Stromal cell of bone marrow (primary cell): ENCODE measurements at regions not wholly inside any gene's neighbourhood (a gene's known extent, or its start where the extent isn't known, plus 50 kb on each side); places are given as distances from the start of the nearest gene placed in this dataset.
"Not testable (repeated sequence)": the region's sequence is repeated elsewhere in the genome, so short reads cannot be mapped to it uniquely, and the experiment has no call there.

Experiments
- DNase-seq: peaks from one replicate; pipeline ENCODE4 v3.0.0-alpha.2; 2012; ENCODE audit warnings: low read depth

DNA sequence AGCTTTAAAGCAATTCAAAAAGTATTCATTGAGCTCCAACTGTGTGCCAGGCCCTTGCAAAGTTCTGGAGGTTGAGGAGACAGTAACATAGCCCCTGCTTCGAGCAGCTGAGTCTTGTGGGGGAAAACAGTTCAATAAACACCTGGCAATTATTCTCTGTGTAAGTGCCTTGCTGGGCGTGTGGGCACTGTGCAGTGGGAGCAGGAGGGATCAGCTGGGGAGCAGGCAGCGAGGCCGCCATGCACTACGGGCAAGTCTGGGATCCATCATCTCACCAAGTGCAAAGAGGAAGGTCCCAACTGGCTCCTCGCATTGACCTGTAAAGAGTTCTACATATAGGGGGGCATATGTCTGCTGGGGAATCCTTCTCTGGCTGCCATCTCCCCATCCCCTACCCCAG is 342.2 kb upstream of the HS6ST1 start:
- DNase-seq: no peak

DNA sequence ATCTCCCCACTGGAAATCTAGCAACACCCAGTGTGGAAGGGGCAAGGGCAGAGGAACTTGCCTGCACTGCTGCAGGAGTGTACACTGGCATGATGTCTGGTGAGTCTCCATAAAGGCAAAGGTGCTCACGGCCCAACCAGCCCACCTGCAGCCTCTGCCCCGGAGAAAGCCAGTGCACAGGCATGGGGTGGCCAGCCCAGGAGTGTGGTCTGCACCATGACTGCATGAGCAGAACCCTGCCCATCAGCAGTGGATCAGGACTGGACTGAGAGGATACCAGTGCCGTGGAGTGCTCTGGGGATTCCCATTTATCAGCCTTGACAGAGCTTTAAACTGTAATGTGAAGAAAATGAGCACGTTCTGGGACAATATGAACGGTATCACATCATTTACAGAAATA is 342.6 kb upstream of the HS6ST1 start:
- no peak for DNase-seq

DNA sequence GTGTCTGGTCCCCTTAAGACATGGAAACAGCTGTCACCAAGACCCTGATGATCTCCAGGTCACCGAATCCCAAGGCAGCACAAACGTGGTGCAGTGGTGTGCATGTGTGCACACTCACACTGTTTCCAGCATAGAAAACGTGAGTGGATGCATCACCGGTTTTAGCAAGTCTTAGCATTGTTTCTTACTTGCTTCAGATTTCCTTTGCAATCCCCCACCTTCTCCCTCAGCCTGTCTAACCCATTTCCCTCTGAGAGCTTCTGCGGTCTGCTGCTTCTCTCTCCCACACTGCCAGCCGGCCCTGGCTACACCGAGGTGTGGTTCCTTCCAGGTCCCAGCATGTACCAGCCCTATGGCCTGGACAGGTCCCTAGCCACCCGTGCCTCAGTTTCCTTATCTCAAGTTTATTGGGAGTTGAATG is 343.4 kb upstream of the HS6ST1 start:
- no peak for DNase-seq

DNA sequence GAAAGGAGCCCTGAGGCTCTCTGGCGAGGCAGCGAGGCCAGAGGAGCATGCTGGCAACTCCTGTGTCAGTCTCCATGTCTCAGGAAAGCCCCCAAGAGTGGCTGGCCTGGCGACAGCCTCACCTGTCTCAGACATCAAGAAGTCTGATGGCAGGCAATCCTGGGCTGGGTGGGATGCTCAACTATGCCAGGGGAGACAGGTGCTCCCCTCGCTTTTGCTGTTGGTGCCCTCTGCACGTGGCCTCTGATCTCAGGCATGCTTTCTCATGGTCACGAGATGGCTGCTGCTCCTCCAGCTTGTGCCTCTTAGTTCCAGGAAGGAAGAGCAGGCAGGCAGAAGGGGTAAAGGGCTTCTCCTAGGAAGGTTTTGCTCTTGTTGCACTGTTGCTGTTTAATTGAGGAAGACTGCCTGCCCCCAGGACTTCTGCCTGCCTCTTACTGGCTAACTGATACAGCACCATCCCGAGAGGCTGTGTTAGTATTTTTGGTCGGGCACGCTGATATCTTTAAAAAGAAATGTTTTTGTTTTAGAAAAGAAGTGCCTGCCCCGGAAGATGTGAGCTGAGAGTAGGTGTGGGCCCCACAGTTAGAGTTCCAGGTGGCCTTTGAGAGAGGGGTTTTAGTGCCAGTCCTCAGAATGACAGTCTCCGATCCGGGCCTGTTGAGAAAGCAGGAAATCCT is 344.8 kb upstream of the HS6ST1 start:
- no peak for DNase-seq

DNA sequence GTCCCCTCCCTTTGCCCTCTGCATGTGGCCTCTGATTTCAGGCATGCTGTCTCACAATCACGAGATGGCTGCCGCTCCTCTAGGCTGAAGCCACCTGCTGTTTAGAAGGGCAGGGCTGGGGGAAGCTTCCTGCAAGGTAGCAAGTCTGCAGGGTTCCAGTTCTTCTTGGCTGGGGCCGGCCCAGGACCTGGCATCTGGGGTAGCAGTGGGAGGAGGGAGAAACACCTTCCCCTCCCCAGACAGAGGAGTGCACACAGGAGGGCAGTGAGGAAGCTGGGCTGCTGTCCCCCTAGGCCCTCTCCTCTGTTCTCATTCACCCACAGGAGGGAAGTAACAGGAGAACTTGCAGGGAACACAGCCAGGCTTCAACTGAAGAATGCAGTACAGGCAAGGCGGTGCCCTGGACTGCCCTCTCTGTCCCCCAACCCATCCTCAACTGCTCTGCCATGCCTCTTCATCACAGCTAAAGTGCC is 345.9 kb upstream of the HS6ST1 start:
- DNase-seq: no peak

DNA sequence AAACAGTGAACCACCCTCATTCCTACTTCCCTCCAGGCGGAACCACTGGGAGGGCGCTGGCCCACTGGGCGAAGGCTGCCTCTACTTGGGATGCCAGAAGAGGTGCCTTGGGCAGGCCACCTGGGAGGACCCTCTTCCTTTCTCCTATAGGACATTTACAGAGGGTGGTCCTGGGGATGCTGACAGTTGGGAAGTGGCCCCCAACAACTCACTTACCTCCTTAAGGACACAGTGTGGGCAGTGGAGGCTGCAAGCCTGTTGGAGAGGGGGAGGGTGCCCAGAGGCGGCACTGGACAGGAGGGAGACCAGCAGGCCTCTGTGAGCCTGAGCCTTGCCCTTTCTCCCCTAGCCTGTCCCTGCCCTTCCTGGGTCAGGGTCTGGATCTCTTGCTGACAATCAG is 346.4 kb upstream of the HS6ST1 start:
- no peak for DNase-seq

DNA sequence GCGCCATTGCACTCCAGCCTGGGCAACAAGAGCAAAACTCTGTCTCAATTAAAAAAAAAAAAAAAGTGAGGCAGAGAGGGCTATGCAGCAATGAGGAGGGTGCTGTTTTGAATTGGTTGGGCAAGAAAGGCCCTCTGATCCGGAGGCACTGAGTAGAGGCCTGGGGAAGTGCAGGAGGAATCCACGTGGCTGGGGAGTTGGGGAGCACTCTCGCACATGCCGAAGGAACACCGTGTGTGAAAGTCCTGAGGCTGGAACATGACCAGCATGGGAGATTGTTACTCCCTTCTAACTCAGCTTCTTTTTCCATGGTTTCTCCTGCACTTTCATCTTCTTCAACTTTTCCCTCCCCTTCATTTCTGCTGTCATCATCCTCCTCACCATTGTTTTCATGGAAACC is 347.9 kb upstream of the HS6ST1 start:
- no peak for DNase-seq

DNA sequence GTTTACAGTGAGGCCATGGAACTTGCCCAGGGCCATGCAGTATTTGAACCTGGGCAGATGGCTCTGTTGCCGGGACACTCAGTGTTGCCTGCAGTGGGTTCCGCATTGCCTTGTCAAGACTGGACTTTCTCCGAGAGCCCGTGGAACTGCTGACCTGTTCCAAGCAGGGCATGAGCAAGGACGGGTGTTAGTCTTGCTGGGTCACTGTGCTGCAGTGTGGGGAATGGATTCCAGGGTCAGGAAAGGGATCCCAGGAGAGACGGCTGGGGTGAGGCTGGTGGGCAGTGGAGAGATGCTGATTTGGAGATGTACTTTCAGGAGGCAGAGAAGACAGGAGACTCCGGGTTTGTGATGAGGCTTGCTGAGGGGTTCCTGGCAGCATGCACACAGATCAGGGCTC is 348.7 kb upstream of the HS6ST1 start:
- no peak for DNase-seq

DNA sequence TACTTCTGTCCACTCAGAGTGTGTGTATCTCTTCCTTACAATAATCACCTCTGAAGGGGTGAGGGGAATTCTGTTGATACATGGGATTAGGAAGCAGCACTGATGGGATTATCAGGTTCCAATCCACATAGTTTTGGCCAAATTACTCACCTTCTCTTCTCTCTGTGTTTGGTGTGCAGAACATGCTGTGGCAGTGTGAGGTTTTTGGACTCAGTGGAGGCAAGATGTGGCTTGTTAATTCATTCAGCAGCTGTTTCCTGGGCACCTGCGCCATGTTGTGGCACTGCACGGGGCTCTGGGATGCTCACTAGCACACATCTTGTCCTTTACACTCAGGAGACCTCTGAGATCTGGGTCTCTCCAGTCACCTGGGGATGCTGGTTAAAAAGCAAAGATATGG is 350.3 kb upstream of the HS6ST1 start:
- no peak for DNase-seq

DNA sequence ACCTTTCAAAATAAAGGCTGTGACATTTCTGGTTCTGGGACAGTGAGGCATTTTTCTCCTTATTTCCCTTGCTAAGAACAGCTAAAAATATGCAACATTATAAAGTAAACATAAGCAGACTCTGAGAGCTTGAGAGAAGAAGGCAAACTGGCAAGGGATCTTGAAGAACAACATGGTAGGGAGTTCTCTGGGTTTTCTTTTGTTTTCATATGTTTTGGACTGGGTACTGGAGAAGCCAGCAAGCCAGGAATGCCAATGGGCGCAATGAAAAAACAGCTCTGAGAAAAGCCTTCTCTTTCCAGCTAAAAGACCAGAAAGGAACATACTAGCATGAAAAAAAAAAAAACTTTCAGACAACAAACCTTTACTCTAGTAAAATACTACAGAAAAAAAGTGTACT is 351.4 kb upstream of the HS6ST1 start:
- DNase-seq: no peak

DNA sequence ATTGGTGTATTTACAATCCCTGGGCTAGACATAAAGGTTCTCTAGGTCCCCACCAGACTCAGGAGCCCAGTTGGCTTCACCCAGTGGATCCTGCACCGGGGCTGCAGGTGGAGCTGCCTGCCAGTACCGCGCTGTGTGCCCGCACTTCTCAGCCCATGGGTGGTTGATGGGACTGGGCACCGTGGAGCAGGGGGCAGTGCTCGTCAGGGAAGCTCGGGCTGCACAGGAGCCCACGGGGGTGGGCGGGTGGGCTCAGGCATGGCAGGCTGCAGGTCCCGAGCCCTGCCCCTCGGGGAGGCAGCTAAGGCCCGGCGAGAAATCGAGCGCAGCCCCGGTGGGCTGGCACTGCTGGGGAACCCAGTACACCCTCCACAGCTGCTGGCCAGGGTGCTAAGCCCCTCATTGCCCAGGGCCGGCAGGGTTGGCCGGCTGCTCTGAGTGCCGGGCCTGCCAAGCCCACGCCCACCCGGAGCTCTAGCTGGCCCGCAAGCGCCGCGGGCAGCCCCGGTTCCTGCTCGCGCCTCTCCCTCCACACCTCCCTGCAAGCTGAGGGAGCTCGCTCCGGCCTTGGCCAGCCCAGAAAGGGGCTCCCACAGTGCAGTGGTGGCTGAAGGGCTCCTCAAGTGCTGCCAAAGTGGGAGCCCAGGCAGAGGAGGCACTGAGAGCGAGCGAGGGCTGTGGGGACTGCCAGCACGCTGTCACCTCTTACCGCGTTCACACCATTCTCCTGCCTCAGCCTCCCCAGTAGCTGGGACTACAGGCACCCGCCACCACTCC is 353.5 kb upstream of the HS6ST1 start:
- DNase-seq: not testable (repeated sequence)

DNA sequence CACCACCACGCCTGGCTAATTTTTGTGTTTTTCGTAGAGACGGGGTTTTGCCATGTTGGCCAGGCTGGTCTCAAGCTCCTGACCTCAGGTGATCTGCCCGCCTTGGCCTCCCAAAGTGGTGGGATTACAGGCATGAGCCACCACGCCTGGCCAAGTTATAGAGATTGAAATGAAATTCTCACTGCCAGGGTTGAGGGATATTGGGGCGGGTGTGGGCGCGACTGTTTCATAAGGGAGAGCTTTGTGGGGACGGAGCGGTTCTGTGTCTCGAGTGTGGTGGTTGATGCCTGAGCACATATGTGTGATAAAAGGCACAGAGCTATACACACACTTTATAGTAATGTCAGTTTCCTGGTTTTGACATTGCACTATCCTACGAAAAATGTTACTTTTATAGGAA is 361.0 kb upstream of the HS6ST1 start:
- not testable (repeated sequence) for DNase-seq

DNA sequence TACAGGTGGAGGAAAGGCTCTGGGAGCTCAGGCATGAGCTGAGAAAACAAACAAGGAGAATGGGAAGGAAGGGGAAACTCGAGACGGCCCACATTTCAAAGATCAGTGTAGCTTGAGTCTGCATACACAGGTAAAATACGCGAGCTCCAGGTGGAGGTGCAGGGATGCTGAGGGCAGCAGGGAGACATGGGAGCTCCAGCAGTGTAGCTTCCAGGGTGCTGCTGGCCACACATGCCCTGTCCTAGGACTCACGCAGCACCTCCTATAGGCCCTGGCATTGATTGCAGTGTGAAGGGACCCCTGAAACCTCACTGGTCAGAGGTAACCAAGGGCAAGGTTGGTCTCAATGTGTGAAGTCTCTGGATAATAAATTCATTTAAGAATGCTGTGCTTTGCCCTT is 362.8 kb upstream of the HS6ST1 start:
- no peak for DNase-seq

DNA sequence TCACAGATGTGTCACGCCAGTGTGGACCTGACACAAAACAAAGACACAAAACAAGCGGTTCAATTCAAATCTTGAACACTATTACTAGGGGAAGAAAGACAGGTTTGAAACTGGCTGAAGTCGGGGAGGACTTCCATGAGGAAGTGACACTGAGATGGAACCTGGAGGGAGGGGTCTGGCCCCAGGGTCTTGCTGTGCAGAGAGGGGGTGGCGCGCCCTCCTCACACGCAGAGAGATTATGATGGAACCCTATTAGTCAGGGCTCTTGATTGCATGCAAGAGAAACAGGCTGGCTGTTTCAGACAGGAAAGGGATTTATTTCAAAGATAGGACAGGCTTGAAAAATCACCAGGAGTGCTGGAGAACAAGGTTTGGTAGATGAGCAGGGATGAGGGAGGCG is 363.6 kb upstream of the HS6ST1 start:
- DNase-seq: no peak

DNA sequence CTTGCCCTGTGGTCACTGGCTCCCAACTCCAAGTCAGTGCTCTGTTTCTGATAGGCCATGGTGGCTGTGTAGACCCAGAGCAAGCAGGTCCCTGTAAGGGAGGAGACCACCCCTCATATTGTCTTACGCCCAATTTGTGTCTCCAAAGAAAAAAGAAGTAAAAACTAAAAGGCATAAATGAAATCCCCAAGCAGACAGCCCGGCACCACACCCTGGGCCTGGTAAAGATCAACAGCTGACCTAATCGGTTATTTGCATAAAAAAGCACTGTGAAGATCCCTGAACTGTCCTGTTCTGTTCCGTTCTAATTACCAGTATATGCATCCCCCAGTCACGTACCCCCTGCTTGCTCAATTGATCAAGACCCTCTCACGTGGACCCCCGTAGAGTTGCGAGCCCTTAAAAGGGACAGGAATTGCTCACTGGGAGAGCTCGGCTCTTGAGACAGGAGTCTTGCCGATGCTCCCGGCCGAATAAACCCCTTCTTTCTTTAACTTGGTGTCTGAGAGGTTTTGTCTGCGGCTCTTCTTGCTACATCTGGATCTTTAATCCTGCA is 364.1 kb upstream of the HS6ST1 start:
- DNase-seq: no peak

DNA sequence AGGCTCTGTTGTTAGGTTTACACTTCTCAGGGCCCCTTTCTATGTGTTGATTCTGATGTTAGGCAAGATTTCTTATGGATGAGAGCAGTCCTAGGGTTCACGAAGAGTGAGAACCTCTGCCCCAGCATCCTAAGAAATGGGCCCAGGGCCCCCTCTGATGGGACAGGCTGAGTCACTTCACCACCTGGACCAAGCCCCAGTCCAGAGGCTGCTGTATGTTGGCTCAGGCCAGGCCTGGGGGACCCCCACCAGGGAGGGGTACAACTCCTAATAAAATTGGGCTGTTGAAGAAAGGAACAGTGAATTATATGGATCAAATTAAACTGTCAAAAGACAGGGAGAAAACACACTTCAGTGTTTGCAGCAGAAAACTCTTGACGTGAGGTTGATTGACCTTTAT is 365.9 kb upstream of the HS6ST1 start:
- no peak for DNase-seq

DNA sequence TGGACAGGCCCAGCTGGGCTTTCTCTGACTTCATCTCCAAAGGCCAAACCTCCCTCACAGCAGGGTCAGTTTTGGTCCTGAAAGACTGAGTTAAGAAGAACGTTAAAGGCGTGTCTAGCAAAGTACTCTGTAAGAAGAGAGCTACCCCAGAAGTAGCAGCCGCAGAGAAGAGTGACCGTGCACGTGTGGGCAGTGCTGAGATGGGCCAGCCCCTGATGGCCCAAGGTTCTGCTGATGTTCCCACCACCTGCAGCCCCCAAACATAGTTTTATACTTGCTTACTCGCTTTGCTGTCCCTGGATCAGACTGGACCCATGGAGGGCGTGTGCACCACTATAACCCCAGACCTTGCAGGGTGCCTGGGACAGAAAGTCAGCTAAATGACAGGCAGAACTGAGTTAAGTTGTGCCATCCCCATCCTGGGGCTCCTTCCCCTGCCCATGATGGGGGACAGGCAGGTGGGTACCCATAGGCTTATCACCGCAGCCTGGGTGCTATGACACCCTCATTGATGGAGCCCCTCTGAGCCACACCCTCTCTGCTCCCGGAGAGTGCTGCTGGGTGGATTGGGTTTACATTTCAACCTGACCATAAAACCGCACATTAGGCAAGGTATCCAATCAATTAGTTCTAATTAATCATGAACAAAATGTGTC is 367.3 kb upstream of the HS6ST1 start:
- DNase-seq: no peak

DNA sequence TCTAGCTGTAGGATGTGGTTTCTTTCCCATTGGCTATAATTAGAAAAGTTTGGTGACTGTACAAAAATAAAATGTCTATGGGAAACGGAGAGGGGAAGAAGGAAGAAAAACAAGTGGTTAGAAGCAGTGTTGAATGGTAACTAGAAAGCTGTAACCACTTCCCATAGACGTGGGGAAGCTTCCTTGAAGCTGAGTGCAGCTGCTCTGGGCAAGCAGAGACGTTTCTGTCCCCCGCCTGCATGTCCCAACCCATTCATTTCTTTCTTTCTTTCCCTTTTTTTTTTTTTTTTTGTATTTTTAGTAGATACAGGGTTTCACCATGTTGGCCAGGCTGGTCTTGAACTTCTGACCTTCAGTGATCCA is 367.8 kb upstream of the HS6ST1 start:
- DNase-seq: no peak

DNA sequence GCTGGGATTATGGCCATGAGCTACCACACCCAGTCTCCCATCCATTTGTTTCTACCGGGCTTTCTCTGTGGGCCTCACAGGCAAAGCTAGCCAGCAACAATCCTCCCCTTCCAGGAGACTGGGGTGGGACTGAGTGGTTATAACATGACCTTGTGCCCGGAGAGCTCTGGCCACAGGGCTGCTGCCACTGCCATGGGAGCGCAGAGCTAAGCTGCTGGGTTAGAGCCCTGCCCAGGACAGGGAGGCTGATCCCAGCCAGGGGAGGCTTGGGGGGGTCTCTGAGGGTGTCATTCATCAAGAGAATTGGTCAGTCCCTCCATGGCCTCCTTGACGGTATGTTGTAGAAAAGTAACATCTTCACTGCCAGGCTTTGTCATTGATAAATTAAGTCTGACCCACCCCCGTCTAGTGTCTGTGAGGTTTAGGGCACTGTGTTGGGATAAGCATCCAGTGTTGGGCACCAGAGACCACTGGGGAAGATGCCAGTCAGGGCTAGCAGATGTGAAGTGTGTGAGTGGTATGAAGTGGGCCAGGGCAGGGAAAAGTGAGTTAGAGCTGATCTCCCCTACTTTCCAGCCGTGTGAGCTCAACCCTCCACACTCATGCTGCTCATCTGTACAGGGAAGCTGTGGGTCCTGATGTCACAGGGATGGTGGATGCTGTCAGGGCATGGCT is 368.4 kb upstream of the HS6ST1 start:
- no peak for DNase-seq

DNA sequence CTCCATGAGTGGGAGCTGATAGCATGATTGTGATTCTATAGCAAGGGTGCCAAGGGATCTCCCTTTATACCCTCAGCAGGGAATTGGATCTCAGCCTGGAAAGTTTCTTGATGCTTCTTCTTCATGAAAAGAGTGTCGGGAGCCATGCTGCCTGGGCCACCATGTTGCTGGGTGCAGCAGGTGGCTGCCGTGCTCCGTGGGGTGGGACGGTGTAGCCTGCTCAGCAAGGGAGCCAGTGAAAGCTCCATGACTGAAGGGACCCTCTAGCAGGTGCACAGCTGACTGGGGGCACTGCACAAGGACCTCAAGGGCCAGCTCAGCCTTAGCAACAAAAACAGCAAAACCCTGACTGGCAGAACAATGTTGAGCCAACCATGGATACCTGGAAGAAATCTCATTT is 368.9 kb upstream of the HS6ST1 start:
- no peak for DNase-seq

DNA sequence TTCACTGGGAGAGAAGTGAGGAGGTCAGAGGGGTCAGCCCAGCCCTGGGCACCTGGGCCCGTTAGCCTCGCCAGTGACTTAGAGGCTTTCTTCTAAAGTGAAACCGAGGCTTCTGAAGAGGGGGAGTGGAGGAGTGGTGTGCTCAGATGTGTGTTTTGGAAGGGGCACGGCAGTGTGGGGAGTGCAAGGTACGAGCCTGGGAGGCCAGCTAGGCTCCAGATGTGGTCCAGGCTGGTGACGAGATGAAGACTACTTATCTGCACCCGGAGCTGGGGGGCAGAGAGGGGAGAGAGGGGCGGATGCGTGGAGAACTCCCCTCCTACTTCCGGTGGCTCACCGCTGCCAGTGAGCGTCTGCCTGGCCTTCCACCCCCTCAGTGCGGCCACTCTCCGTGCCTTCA is 371.3 kb upstream of the HS6ST1 start:
- DNase-seq: no peak

DNA sequence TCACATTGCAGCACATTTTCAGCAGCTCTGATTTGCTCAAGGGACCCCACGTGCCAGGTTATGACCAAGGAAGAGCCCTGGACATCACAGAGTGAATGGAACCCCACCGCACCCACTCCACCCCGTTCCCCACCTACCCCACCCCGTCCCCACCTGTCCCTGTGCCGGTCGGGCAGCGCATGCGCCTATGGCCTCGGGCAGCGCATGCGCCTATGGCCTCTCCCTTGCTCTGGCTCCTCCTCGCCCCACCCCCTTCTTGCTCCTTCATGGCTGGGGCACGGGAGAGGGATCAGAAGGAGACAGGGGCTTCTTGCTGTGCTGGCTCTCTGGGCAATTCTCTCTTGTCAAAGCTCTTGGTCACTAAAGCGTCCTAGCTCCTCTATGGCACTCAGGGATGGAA is 371.8 kb upstream of the HS6ST1 start:
- DNase-seq: no peak
